K562 (cell line): ENCODE measurements at regions not wholly inside any gene's neighbourhood (a gene's known extent, or its start where the extent isn't known, plus 50 kb on each side); places are given as distances from the start of the nearest gene placed in this dataset.

Experiments used
- ATAC-seq: fragments of 200-7000 bp; cut with Tn5 transposase; 3 replicates; pipeline ENCODE4 v1.9.1; 2020; ENCODE audit warnings: moderate library complexity
- BruUV-seq: library from RNA; stranded (reverse); fragments of 400-500 nt; replicated peaks from 2 replicates; lab custom pipeline; 2021; lab: Mats Ljungman, UMichigan
- CTCF ChIA-PET: fragments of 300-600 bp; formaldehyde crosslinking; extraction: SDS; loops from one replicate; lab custom pipeline; 2021; ENCODE audit warnings: low intra/inter-chr PET ratio; lab: Yijun Ruan, JAX
- POLR2A ChIA-PET: fragments of 300-600, 350-650 bp; sonication (Branson Sonifier 250); formaldehyde crosslinking; extraction: SDS; loops from one replicate; lab custom pipeline; 2021; ENCODE audit warnings: antibody characterized with exemption, inconsistent platforms; lab: Yijun Ruan, JAX
- DNase-seq, 4 experiments: peaks; one replicate each; pipeline versions ENCODE4 v3.0.0 to v3.0.0-alpha.2; 2011 to 2018; ENCODE audit warnings: low spot score in 3 of 4, mixed read lengths in 3 of 4; ENCODE audit errors: extremely low read depth in 1 of 4
- FAIRE-seq: peaks from 2 replicates; lab custom pipeline; 2011; peaks lifted over from hg19 to GRCh38; lab: Jason Lieb, UNC
- H2AFZ ChIP-seq: 2 replicates; pipeline ENCODE4 v1.6.0; 2011; ENCODE audit warnings: low read depth, low read length, control low read depth, inconsistent platforms
- H3K27ac ChIP-seq: fragments of 200-600 bp; 3 replicates; pipeline ENCODE4 v1.8.0; 2011; ENCODE audit warnings: low read depth, mild to moderate bottlenecking, control low read depth, inconsistent platforms, low read length, moderate library complexity, mixed read lengths; ENCODE audit errors: extremely low read depth
- H3K27me3 ChIP-seq, 2 experiments: fragments of 300-600 bp in 1 of 2; 2 replicates in 1 of 2; 3 replicates in 1 of 2; pipeline versions ENCODE4 v1.6.0 to v1.8.0; 2011; ENCODE audit warnings: inconsistent platforms in 2 of 2, low read length in 2 of 2, mild to moderate bottlenecking in 1 of 2, mixed read lengths in 1 of 2, moderate library complexity in 1 of 2; ENCODE audit not compliant: control insufficient read depth in 2 of 2, insufficient read depth in 2 of 2
- H3K36me3 ChIP-seq: fragments of 300-600 bp; 3 replicates; pipeline ENCODE4 v1.8.0; 2011; ENCODE audit warnings: mild to moderate bottlenecking, low read length, inconsistent platforms; ENCODE audit not compliant: control insufficient read depth, insufficient read depth
- H3K4me1 ChIP-seq, 2 experiments: fragments of 200-600 bp in 1 of 2; replicated peaks in 1 of 2; 2 replicates in 1 of 2; 3 replicates in 1 of 2; pipeline versions ENCODE4 v1.5.1 to v1.8.0; 2011; ENCODE audit warnings: inconsistent platforms in 2 of 2, low read length in 2 of 2, mild to moderate bottlenecking in 1 of 2, mixed read lengths in 1 of 2, moderate library complexity in 1 of 2; ENCODE audit not compliant: control insufficient read depth in 2 of 2, insufficient read depth in 2 of 2
- H3K4me2 ChIP-seq: 2 replicates; pipeline ENCODE4 v1.6.1; 2011; ENCODE audit warnings: low read length, control low read depth, inconsistent platforms, mixed read lengths; ENCODE audit not compliant: insufficient read depth
- H3K4me3 ChIP-seq: fragments of 200-600 bp; sonication (generic), shearing (Covaris generic); 2 replicates; pipeline ENCODE4 v1.5.1; 2016; ENCODE audit warnings: control low read depth, inconsistent platforms
- H3K79me2 ChIP-seq: fragments of 200-600 bp; 3 replicates; pipeline ENCODE4 v1.8.0; 2011; ENCODE audit warnings: low read length, inconsistent platforms; ENCODE audit not compliant: control insufficient read depth, insufficient read depth
- H3K9ac ChIP-seq, 2 experiments: 2 replicates each; pipeline versions ENCODE4 v1.6.0 to v1.6.1; 2011; ENCODE audit warnings: low read depth in 2 of 2, low read length in 2 of 2, control low read depth in 1 of 2, inconsistent platforms in 1 of 2, mild to moderate bottlenecking in 1 of 2, mixed read lengths in 1 of 2; ENCODE audit not compliant: insufficient read depth in 1 of 2
- H3K9me1 ChIP-seq: one replicate; pipeline ENCODE4 v1.6.0; 2011; ENCODE audit warnings: inconsistent platforms, mild to moderate bottlenecking, low read length, moderate library complexity; ENCODE audit not compliant: control insufficient read depth, insufficient read depth
- H3K9me3 ChIP-seq: replicated peaks from 2 replicates; pipeline ENCODE4 v1.5.1; 2011; ENCODE audit warnings: low read depth, low read length, inconsistent platforms; ENCODE audit not compliant: control insufficient read depth, insufficient read depth
- H4K20me1 ChIP-seq: replicated peaks from 2 replicates; pipeline ENCODE4 v1.6.1; 2011; ENCODE audit warnings: low read length, inconsistent platforms, mixed read lengths; ENCODE audit not compliant: control insufficient read depth, insufficient read depth
- CBX1 ChIP-seq: sonication (generic); IDR thresholded peaks from 2 replicates; pipeline ENCODE4 v1.6.1; 2016; ENCODE audit warnings: antibody characterized with exemption, low read depth, mild to moderate bottlenecking
- NCOA6 ChIP-seq: fragments of 450-650 bp; IDR thresholded peaks from 2 replicates; pipeline ENCODE4 v1.6.1; 2017; ENCODE audit warnings: mild to moderate bottlenecking
- SOX6 ChIP-seq: fragments of 450-650 bp; IDR thresholded peaks from 2 replicates; pipeline ENCODE4 v1.6.1; 2014; ENCODE audit warnings: mild to moderate bottlenecking
- TOE1 ChIP-seq, 2 experiments: fragments of 450-650 bp in 1 of 2; sonication (generic) in 1 of 2; formaldehyde crosslinking in 1 of 2; IDR thresholded peaks; 2 replicates each; pipeline versions ENCODE4 v1.7.1 to v1.8.0; 2016 to 2022; ENCODE audit warnings: borderline replicate concordance in 2 of 2, mild to moderate bottlenecking in 2 of 2, antibody characterized with exemption in 1 of 2, inconsistent platforms in 1 of 2, low read depth in 1 of 2, missing genetic modification reagents in 1 of 2, moderate library complexity in 1 of 2
- YBX1 ChIP-seq: fragments of 450-650 bp; IDR thresholded peaks from 2 replicates; pipeline ENCODE4 v1.7.1; 2016; ENCODE audit warnings: mild to moderate bottlenecking
- ZC3H8 ChIP-seq: fragments of 450-650 bp; IDR thresholded peaks from 2 replicates; pipeline ENCODE4 v1.6.1; 2017
- ZKSCAN8 ChIP-seq: fragments of 200-800 bp; sonication (Bioruptor generic); IDR thresholded peaks from 2 replicates; pipeline ENCODE4 v1.6.1; 2016; ENCODE audit warnings: missing genetic modification characterization, missing compliant biosample characterization
- WGBS: fragments of 100-300 bp; shearing (Covaris generic); methylation state at CpG from one replicate; pipeline ENCODE4 v1.1.6; 2016; ENCODE audit warnings: low coverage, mixed read lengths; ENCODE audit not compliant: insufficient coverage; ENCODE audit errors: missing lambda C conversion rate; 5-methylcytosine and 5-hydroxymethylcytosine counted together
- in situ Hi-C: fragments of 300-500 bp; cut with MboI; formaldehyde crosslinking; loops from 4 replicates; pipeline ENCODE4 v1.15.0; 2018; ENCODE audit warnings: inconsistent platforms, mixed read lengths
- intact Hi-C: fragments of 100-400 bp; cut with micrococcal nuclease; formaldehyde crosslinking; loops from 2 replicates; pipeline ENCODE4 v1.14.2; 2022
- TF ChIP-seq, protein P1 (sequence below): fragments of 250-450 bp; sonication (Bioruptor Pico); IDR thresholded peaks from 2 replicates; pipeline ENCODE4 v1.8.0; 2022; ENCODE audit warnings: moderate library complexity, mild to moderate bottlenecking, inconsistent platforms
- TF ChIP-seq, protein P2 (sequence below): fragments of 450-650 bp; formaldehyde crosslinking; IDR thresholded peaks from 2 replicates; pipeline ENCODE4 v1.4.0; 2020; ENCODE audit warnings: mild to moderate bottlenecking, mixed read lengths

DNA sequence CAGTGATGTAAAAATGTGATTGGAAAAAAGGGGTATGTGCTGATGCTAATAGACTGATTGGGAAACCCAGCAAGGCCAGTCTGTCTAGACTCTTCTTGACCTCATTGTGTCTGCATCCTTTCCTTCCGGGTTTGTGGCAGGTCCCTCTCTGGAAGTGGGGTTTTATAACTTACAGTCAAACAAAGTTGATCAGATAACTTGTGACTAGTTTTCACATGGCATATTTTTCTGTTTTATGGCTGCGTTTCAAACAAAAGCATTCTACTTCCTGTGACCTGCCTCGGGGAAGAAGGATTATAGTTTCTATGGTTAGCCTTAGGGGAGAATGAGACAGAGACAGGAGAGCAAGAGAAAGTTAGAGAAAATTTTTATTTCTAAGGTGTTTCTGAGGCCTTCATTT lies 188.7 kb upstream of the HNMT start (continued):
- no peak for TF ChIP-seq TOE1 (IDR thresholded peaks at IDR 0.05; ENCODE audit: borderline replicate concordance)
- TF ChIP-seq TOE1 (CRISPR knock-in tag; IDR thresholded peaks at IDR 0.05; ENCODE audit: borderline replicate concordance, low read depth), result no peak
- TF ChIP-seq YBX1, result no peak

DNA sequence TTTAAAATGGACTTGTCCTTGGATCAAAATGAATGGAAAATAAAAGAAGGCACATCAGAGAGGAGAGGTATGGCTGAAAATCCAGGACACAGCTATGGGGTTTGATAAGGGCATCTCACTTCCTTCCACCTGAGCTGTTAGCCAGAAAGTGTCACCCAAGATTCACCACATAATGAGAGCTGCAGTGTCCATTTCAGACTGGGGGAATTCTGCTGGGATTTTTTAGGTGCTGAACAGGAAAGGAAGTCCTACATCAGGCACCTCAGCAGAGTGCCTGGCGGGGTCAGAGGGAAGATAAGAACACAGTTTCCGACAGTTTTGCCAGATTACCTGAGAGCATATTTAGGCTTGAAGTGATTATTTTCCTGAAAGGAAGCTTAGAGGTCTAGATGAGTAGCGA lies 187.6 kb upstream of the HNMT start:
- H3K27ac ChIP-seq, result no peak overlapping the region
- no peak for DNase-seq
- no peaks in the 10 kb centered on the region for H3K36me3 ChIP-seq
- no peak for ATAC-seq
- no peaks in the 10 kb centered on the region for H4K20me1 ChIP-seq
- WGBS, result 2% methylated on average over 3 of the region's 3 CpGs
- H2AFZ ChIP-seq, result no peak overlapping the region
- no peaks in the 10 kb centered on the region for H3K4me1 ChIP-seq
- FAIRE-seq, result no peak
- H3K9ac ChIP-seq, result no peak overlapping the region
- in situ Hi-C loops (no loop called here), intact Hi-C loops (no loop called here)
- BruUV-seq, result no TSS peak
- H3K4me2 ChIP-seq, result no peak overlapping the region
- TF ChIP-seq, protein P1, sequence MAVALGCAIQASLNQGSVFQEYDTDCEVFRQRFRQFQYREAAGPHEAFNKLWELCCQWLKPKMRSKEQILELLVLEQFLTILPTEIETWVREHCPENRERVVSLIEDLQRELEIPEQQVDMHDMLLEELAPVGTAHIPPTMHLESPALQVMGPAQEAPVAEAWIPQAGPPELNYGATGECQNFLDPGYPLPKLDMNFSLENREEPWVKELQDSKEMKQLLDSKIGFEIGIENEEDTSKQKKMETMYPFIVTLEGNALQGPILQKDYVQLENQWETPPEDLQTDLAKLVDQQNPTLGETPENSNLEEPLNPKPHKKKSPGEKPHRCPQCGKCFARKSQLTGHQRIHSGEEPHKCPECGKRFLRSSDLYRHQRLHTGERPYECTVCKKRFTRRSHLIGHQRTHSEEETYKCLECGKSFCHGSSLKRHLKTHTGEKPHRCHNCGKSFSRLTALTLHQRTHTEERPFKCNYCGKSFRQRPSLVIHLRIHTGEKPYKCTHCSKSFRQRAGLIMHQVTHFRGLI (CRISPR knock-in tag), result no peak
- TF ChIP-seq SOX6 (no peak), CBX1 (no peak), ZKSCAN8 (CRISPR knock-in tag) (no peak), NCOA6 (no peak), ZC3H8 (no peak)
- TF ChIP-seq, protein P2, sequence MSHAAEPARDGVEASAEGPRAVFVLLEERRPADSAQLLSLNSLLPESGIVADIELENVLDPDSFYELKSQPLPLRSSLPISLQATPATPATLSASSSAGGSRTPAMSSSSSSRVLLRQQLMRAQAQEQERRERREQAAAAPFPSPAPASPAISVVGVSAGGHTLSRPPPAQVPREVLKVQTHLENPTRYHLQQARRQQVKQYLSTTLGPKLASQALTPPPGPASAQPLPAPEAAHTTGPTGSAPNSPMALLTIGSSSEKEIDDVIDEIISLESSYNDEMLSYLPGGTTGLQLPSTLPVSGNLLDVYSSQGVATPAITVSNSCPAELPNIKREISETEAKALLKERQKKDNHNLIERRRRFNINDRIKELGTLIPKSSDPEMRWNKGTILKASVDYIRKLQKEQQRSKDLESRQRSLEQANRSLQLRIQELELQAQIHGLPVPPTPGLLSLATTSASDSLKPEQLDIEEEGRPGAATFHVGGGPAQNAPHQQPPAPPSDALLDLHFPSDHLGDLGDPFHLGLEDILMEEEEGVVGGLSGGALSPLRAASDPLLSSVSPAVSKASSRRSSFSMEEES (CRISPR knock-in tag), result no peak
- no peaks in the 10 kb centered on the region for H3K9me1 ChIP-seq
- H3K4me3 ChIP-seq, result no peak overlapping the region
- no peaks in the 10 kb centered on the region; the same call in 1 of the 2 replicates for H3K9me3 ChIP-seq
- CTCF ChIA-PET, result no interaction called here
- no peaks in the 10 kb centered on the region for H3K79me2 ChIP-seq
- POLR2A ChIA-PET, result no interaction called here
- H3K27me3 ChIP-seq, result no peaks in the 10 kb centered on the region
